Right cardiac atrium (tissue), 5 donors: ENCODE measurements at regions not wholly inside any gene's neighbourhood (a gene's known extent, or its start where the extent isn't known, plus 50 kb on each side); places are given as distances from the start of the nearest gene placed in this dataset.

Experiments used
- ATAC-seq, 2 donors: fragments of 200-7000 bp; cut with Tn5 transposase; one replicate each; pipeline versions ENCODE4 v1.8.0 to v1.9.1; 2020; ENCODE audit warnings: moderate library complexity in 2 of 2, mild to moderate bottlenecking in 1 of 2
- DNase-seq, 3 donors: peaks; one replicate each; pipeline ENCODE4 v3.0.0-alpha.2; 2020
- H3K27ac ChIP-seq: one replicate; pipeline ENCODE4 v1.5.1; 2013; ENCODE audit warnings: mild to moderate bottlenecking, low read length, control low read depth, moderate library complexity
- H3K27me3 ChIP-seq: one replicate; pipeline ENCODE4 v1.6.1; 2013; ENCODE audit not compliant: control insufficient read depth, insufficient read depth
- H3K4me1 ChIP-seq: one replicate; pipeline ENCODE4 v1.6.1; 2013; ENCODE audit warnings: low read length; ENCODE audit not compliant: control insufficient read depth, insufficient read depth
- H3K4me3 ChIP-seq: one replicate; pipeline ENCODE4 v1.5.1; 2013; ENCODE audit warnings: low read length, control low read depth
- H3K9me3 ChIP-seq: one replicate; pipeline ENCODE4 v1.6.1; 2013; ENCODE audit warnings: low read length; ENCODE audit not compliant: control insufficient read depth
- whole genome bisulfite sequencing: extraction: QIAGEN DNeasy Blood & Tissue Kit; methylation state at CpG from one replicate; pipeline ENCODE4 v1.1.7; 2013; 5-methylcytosine and 5-hydroxymethylcytosine counted together
- intact Hi-C, 4 donors: fragments of 100-400 bp; cut with DNase I; formaldehyde crosslinking; loops; one replicate each; pipeline versions ENCODE4 v1.11.0 to v1.14.0; 2022 to 2023
- donor health status: healthy with polysubstance abuse.
- donor health status: DM: no; HTN: yes; CAD: no.
- donor health status: DM: no; HTN: no; CAD: no.
- donor health status: DM: no; HTN: yes; CAD: no; lungs with severe emphysema.
- donor health status: DM: yes; HTN: yes; CAD: no.

GRCh38 chrX:120819126-120819525 lies 56.5 kb downstream of the CT47B1 start:
- Histone ChIP-seq H3K27ac (no peak overlapping the region), H3K27me3 (no peaks in the 10 kb centered on the region), H3K4me3 (no peak overlapping the region), H3K4me1 (no peaks in the 10 kb centered on the region), H3K9me3 (no peaks in the 10 kb centered on the region)
- intact Hi-C loops, result no loop called here
- ATAC-seq, result no peak
- 67% methylated on average over 2 of the region's 2 CpGs for WGBS
- no peak for DNase-seq

DNA sequence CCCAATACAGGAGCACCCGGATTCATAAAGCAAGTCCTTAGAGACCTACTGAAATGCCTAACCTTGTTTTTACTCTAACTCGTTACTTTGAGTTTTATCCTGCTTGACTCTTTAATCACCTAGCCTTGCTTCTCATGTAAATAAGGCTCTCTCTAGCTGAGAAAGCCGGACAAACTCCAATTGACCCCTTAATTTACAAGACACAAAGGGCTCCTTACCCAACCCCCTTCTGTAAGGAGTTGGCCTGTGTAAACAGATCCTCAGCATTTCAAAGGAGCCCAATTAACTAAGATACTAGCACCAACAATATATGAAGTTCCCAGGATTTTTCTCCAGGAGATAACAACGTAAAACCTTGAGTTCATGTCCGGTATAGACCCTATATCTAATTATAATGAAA lies 61.7 kb downstream of the CT47B1 start:
- no peak for DNase-seq
- 26% methylated on average over 5 of the region's 5 CpGs for WGBS

GRCh38 chrX:120801426-120801825 lies 74.2 kb downstream of the CT47B1 start:
- ATAC-seq (no peak), DNase-seq (no peak)
- 74% methylated on average over 4 of the region's 4 CpGs for WGBS
- no peaks in the 10 kb centered on the region for H3K27me3 ChIP-seq
- H3K4me1 ChIP-seq, result peaks cover 2% of the 10 kb centered on the region
- H3K4me3 ChIP-seq, result no peak overlapping the region
- no peak overlapping the region for H3K27ac ChIP-seq
- no peaks in the 10 kb centered on the region for H3K9me3 ChIP-seq
- intact Hi-C loops, result no loop called here

More for the DNA sequence above, 61.7 kb downstream of the CT47B1 start:
- Histone ChIP-seq H3K9me3 (no peaks in the 10 kb centered on the region), H3K27me3 (no peaks in the 10 kb centered on the region), H3K4me3 (no peak overlapping the region), H3K4me1 (no peaks in the 10 kb centered on the region), H3K27ac (no peak overlapping the region)
- ATAC-seq, result no peak
- intact Hi-C loops, result no loop called here

- H3K4me3 ChIP-seq, result no peak overlapping the region
- no peaks in the 10 kb centered on the region for H3K27me3 ChIP-seq
- peak in 1 of 2 donors; percentile 85 for ATAC-seq
- no peak overlapping the region for H3K27ac ChIP-seq
- H3K4me1 ChIP-seq, result peaks cover 2% of the 10 kb centered on the region
- H3K9me3 ChIP-seq, result no peaks in the 10 kb centered on the region
- intact Hi-C loops, result no loop called here
- no peak for DNase-seq
- WGBS, result 40% methylated on average over 3 of the region's 3 CpGs
These were observed 78.3 kb downstream of the CT47B1 start for GRCh38 chrX:120797188-120797851.

- intact Hi-C loops, result no loop called here
- H3K27me3 ChIP-seq, result no peaks in the 10 kb centered on the region
- 72% methylated on average over 2 of the region's 2 CpGs for WGBS
These were observed 80.4 kb downstream of the CT47B1 start for GRCh38 chrX:120795301-120795700.

DNA sequence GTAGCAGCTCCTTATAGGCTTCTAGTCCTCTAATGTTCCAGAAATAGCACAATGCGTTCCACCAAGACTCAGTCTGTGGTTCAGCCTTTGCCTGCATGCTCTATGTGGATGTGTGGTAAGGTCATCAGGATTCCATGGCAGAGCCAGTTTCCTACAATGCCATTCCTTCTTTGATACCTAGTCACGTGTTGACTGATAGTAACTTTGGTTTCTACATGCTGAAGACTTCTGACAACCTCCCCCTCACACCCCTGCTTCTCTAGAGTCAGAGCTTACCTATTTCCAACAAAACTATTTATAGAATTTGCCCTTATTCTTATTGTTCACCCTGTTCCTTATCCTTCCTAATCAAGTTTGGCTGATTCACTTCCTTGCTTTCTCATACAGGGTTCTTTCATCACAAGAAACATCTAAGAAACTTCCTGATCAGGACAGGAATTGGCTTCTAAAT lies 81.1 kb downstream of the CT47B1 start:
- Histone ChIP-seq H3K27me3 (no peaks in the 10 kb centered on the region), H3K4me3 (no peak overlapping the region), H3K27ac (no peak overlapping the region), H3K4me1 (peaks cover 7% of the 10 kb centered on the region), H3K9me3 (no peaks in the 10 kb centered on the region)
- intact Hi-C loops, result no loop called here
- DNase-seq (no peak), ATAC-seq (peak in 1 of 2 donors; percentile 38)
- 48% methylated on average over 2 of the region's 2 CpGs for WGBS

More at GRCh38 chrX:120795301-120795700, 80.4 kb downstream of the CT47B1 start:
- no peak for ATAC-seq
- Histone ChIP-seq H3K9me3 (no peaks in the 10 kb centered on the region), H3K4me1 (peaks cover 7% of the 10 kb centered on the region), H3K27ac (no peak overlapping the region), H3K4me3 (no peak overlapping the region)
- no peak for DNase-seq

GRCh38 chrX:120793098-120793497 lies 82.6 kb downstream of the CT47B1 start:
- no peak for ATAC-seq
- intact Hi-C loops, result no loop called here
- peaks cover 4% of the 10 kb centered on the region for H3K4me1 ChIP-seq
- H3K27ac ChIP-seq, result no peak overlapping the region
- no peak for DNase-seq
- no peak overlapping the region for H3K4me3 ChIP-seq
- no peaks in the 10 kb centered on the region for H3K9me3 ChIP-seq
- H3K27me3 ChIP-seq, result no peaks in the 10 kb centered on the region

- Histone ChIP-seq H3K27me3 (no peaks in the 10 kb centered on the region), H3K4me3 (no peak overlapping the region), H3K27ac (peak overlapping the region; percentile 37), H3K4me1 (peaks cover 4% of the 10 kb centered on the region), H3K9me3 (no peaks in the 10 kb centered on the region)
- 37% methylated on average over 2 of the region's 2 CpGs for WGBS
- ATAC-seq (peak; percentile 71 to 85), DNase-seq (peak; percentile 39 to 74 (median 61))
- intact Hi-C loops, result no loop called here
These were observed 84.5 kb downstream of the CT47B1 start for GRCh38 chrX:120791013-120791643.

DNA sequence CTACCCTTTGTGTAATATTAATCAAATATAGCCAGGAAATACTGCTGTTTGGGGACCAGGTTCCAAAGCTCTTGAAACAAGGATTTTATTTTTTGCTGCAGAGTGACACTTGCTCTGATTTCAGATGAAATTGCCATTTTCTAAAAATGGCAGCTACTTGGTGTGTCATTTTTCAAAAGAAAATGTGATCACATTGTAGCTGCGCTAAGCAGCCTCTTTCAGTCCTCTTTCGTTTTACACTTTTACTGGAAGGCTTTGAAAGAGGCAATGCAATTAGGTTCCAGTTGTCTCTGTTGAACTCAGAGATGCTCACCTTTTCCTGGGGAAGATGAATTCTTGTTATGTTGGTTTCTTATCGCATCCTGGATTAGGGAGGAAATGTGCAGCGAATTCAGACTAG lies 85.1 kb downstream of the CT47B1 start:
- Histone ChIP-seq H3K27ac (no peak overlapping the region), H3K9me3 (no peaks in the 10 kb centered on the region), H3K4me1 (peaks cover 4% of the 10 kb centered on the region), H3K27me3 (no peaks in the 10 kb centered on the region), H3K4me3 (no peak overlapping the region)
- 42% methylated on average over 4 of the region's 4 CpGs for whole genome bisulfite sequencing
- no peak for DNase-seq
- no peak for ATAC-seq
- intact Hi-C loops, result no loop called here

GRCh38 chrX:120790118-120790517 lies 85.5 kb downstream of the CT47B1 start:
- ATAC-seq (peak; percentile 67 to 77), DNase-seq (no peak)
- 3% methylated on average over 5 of the region's 5 CpGs for WGBS
- no peak overlapping the region for H3K4me3 ChIP-seq
- intact Hi-C loops, result no loop called here
- H3K4me1 ChIP-seq, result peaks cover 4% of the 10 kb centered on the region
- H3K27ac ChIP-seq, result no peak overlapping the region
- no peaks in the 10 kb centered on the region for H3K9me3 ChIP-seq
- no peaks in the 10 kb centered on the region for H3K27me3 ChIP-seq

DNA sequence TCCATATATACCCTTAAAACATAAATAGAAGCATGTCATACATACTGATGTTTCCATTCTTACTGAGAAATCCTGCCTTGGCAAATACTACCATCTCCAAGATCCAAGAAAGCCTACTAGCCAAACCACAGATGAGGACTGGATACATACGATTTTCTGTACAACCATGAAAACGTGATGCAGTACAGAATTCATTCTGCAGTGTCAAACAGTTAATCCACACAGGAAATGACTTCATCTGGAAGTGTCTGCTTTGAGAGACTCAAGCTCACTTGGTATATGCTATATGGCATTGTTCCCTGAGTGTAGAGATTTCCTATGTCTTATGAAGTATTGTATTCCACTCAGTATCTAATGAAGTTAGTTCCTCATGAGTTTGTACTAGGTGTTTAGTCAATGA lies 94.3 kb downstream of the CT47B1 start:
- intact Hi-C loops, result no loop called here
- Histone ChIP-seq H3K9me3 (no peaks in the 10 kb centered on the region), H3K4me3 (no peak overlapping the region), H3K4me1 (no peaks in the 10 kb centered on the region), H3K27me3 (no peaks in the 10 kb centered on the region), H3K27ac (no peak overlapping the region)
- DNase-seq (no peak), ATAC-seq (no peak)
- WGBS, result 22% methylated on average over 2 of the region's 2 CpGs
